H1 (cell line): ENCODE measurements at regions not wholly inside any gene's neighbourhood (a gene's known extent, or its start where the extent isn't known, plus 50 kb on each side); places are given as distances from the start of the nearest gene placed in this dataset.

Source experiments
- CTCF ChIA-PET: fragments of 300-600 bp; sonication (Branson Sonifier 250); formaldehyde crosslinking; loops from one replicate; lab custom pipeline; 2021; ENCODE audit not compliant: partially characterized antibody; lab: Charles Lee
- POLR2A ChIA-PET: fragments of 300-600 bp; sonication (Branson Sonifier 250); formaldehyde crosslinking; loops from one replicate; lab custom pipeline; 2021; ENCODE audit warnings: inconsistent platforms; ENCODE audit not compliant: partially characterized antibody; lab: Charles Lee
- DNase-seq, 2 experiments: peaks; one replicate each; pipeline versions ENCODE4 v3.0.0 to v3.0.0-alpha.2; 2010 to 2022; ENCODE audit warnings: low spot score in 2 of 2, low read depth in 1 of 2, mixed read lengths in 1 of 2
- FAIRE-seq: peaks from 2 replicates; lab custom pipeline; 2011; peaks lifted over from hg19 to GRCh38; lab: Jason Lieb, UNC
- H2AFZ ChIP-seq: 2 replicates; pipeline ENCODE4 v1.8.1; 2012; ENCODE audit warnings: low read length, inconsistent platforms
- H2AK5ac ChIP-seq: 2 replicates; pipeline ENCODE4 v1.6.1; 2013; ENCODE audit warnings: low read depth, low read length
- H2BK120ac ChIP-seq: replicated peaks from 2 replicates; pipeline ENCODE3; 2013; ENCODE audit warnings: low read depth, low read length, inconsistent platforms
- H2BK12ac ChIP-seq: 2 replicates; pipeline ENCODE4 v1.6.1; 2013; ENCODE audit warnings: low read depth, low read length
- H2BK15ac ChIP-seq: 2 replicates; pipeline ENCODE4 v1.6.1; 2013; ENCODE audit warnings: low read length
- H2BK20ac ChIP-seq: 2 replicates; pipeline ENCODE4 v1.6.1; 2013; ENCODE audit warnings: low read length
- H2BK5ac ChIP-seq: 2 replicates; pipeline ENCODE4 v1.6.1; 2013; ENCODE audit warnings: low read depth, low read length
- H3K14ac ChIP-seq: 2 replicates; pipeline ENCODE4 v1.6.1; 2013; ENCODE audit warnings: inconsistent platforms; ENCODE audit not compliant: insufficient read length
- H3K18ac ChIP-seq: 2 replicates; pipeline ENCODE4 v1.6.1; 2013; ENCODE audit warnings: low read length; ENCODE audit errors: extremely low read depth
- H3K23ac ChIP-seq: 2 replicates; pipeline ENCODE4 v1.6.1; 2013; ENCODE audit warnings: inconsistent platforms; ENCODE audit not compliant: insufficient read length
- H3K23me2 ChIP-seq: 2 replicates; pipeline ENCODE4 v1.6.1; 2013; ENCODE audit warnings: low read depth, low read length
- H3K27ac ChIP-seq: 2 replicates; pipeline ENCODE4 v1.6.1; 2011; ENCODE audit warnings: low read depth, low read length, inconsistent platforms
- H3K27me3 ChIP-seq, 4 experiments: replicated peaks in 1 of 4; 1 replicate in 1 of 4; 2 replicates in 3 of 4; pipeline versions ENCODE4 v1.6.1 to v1.8.1; 2011 to 2013; ENCODE audit warnings: low read length in 3 of 4, mild to moderate bottlenecking in 3 of 4, inconsistent platforms in 2 of 4, mixed read lengths in 2 of 4, moderate library complexity in 1 of 4; ENCODE audit not compliant: control insufficient read depth in 3 of 4, insufficient read depth in 3 of 4; ENCODE audit errors: extremely low read depth in 1 of 4
- H3K36me3 ChIP-seq, 4 experiments: 2 replicates each; pipeline versions ENCODE4 v1.6.1 to v1.8.1; 2011 to 2013; ENCODE audit warnings: mild to moderate bottlenecking in 4 of 4, low read length in 3 of 4, moderate library complexity in 2 of 4, control low read depth in 1 of 4, inconsistent platforms in 1 of 4; ENCODE audit not compliant: insufficient read depth in 4 of 4, control insufficient read depth in 2 of 4
- H3K4ac ChIP-seq: replicated peaks from 2 replicates; pipeline ENCODE3; 2013; ENCODE audit warnings: low read length, low read depth, mixed read lengths, inconsistent platforms; ENCODE audit not compliant: insufficient read length
- H3K4me1 ChIP-seq, 4 experiments: replicated peaks in 1 of 4; 1 replicate in 1 of 4; 2 replicates in 3 of 4; pipeline versions ENCODE4 v1.6.1 to v1.8.1; 2011 to 2013; ENCODE audit warnings: low read length in 3 of 4, inconsistent platforms in 2 of 4, mixed read lengths in 1 of 4; ENCODE audit not compliant: insufficient read depth in 4 of 4, control insufficient read depth in 3 of 4
- H3K4me2 ChIP-seq, 2 experiments: 2 replicates each; pipeline versions ENCODE4 v1.6.1 to v1.8.1; 2011 to 2013; ENCODE audit warnings: low read depth in 2 of 2, low read length in 2 of 2, control low read depth in 1 of 2, inconsistent platforms in 1 of 2, mild to moderate bottlenecking in 1 of 2; ENCODE audit not compliant: insufficient read depth in 1 of 2
- H3K4me3 ChIP-seq, 4 experiments: fragments of 200-600, 300-600 bp in 1 of 4; sonication (generic), shearing (Covaris generic), sonication (Bioruptor Twin) in 1 of 4; 2 replicates each; pipeline versions ENCODE4 v1.5.1 to v1.8.1; 2011 to 2016; ENCODE audit warnings: low read length in 4 of 4, low read depth in 3 of 4, control low read depth in 2 of 4, inconsistent platforms in 2 of 4, mild to moderate bottlenecking in 2 of 4, mixed read lengths in 1 of 4, moderate library complexity in 1 of 4; ENCODE audit not compliant: insufficient read depth in 2 of 4; ENCODE audit errors: extremely low read depth in 1 of 4
- H3K56ac ChIP-seq: replicated peaks from 2 replicates; pipeline ENCODE3; 2013; ENCODE audit warnings: low read depth, mild to moderate bottlenecking, mixed read lengths, low read length, inconsistent platforms; ENCODE audit not compliant: insufficient read length
- H3K79me1 ChIP-seq: 2 replicates; pipeline ENCODE4 v1.6.1; 2013; ENCODE audit warnings: low read depth, low read length, control low read depth
- H3K79me2 ChIP-seq, 2 experiments: 2 replicates each; pipeline versions ENCODE4 v1.6.1 to v1.8.1; 2012 to 2013; ENCODE audit warnings: low read length in 2 of 2, mild to moderate bottlenecking in 2 of 2, inconsistent platforms in 1 of 2; ENCODE audit not compliant: insufficient read depth in 2 of 2, control insufficient read depth in 1 of 2
- H3K9ac ChIP-seq, 4 experiments: replicated peaks in 1 of 4; 1 replicate in 1 of 4; 2 replicates in 3 of 4; pipeline versions ENCODE4 v1.6.1 to v1.8.1; 2011 to 2013; ENCODE audit warnings: low read depth in 3 of 4, low read length in 3 of 4, control low read depth in 2 of 4, mild to moderate bottlenecking in 2 of 4, moderate library complexity in 2 of 4, inconsistent platforms in 1 of 4; ENCODE audit errors: extremely low read depth in 1 of 4
- H3K9me3 ChIP-seq, 2 experiments: 2 replicates each; pipeline versions ENCODE4 v1.6.1 to v1.8.1; 2012 to 2013; ENCODE audit warnings: mild to moderate bottlenecking in 2 of 2, moderate library complexity in 2 of 2, control low read depth in 1 of 2, inconsistent platforms in 1 of 2, low read depth in 1 of 2, low read length in 1 of 2, mixed read lengths in 1 of 2; ENCODE audit not compliant: insufficient read depth in 2 of 2
- H4K20me1 ChIP-seq, 2 experiments: replicated peaks in 1 of 2; 2 replicates each; pipeline versions ENCODE3 to v1.8.1; 2011 to 2013; ENCODE audit warnings: inconsistent platforms in 2 of 2, low read length in 2 of 2, mild to moderate bottlenecking in 1 of 2; ENCODE audit not compliant: insufficient read depth in 2 of 2, control insufficient read depth in 1 of 2
- H4K5ac ChIP-seq: 2 replicates; pipeline ENCODE4 v1.6.1; 2013; ENCODE audit warnings: low read length, low read depth, mixed read lengths, inconsistent platforms; ENCODE audit not compliant: insufficient read length
- H4K8ac ChIP-seq: 2 replicates; pipeline ENCODE4 v1.8.0; 2013; ENCODE audit warnings: mild to moderate bottlenecking, moderate library complexity, low read length, inconsistent platforms; ENCODE audit not compliant: insufficient read depth; ENCODE audit errors: extremely low read depth
- H4K91ac ChIP-seq: replicated peaks from 2 replicates; pipeline ENCODE3; 2013; ENCODE audit warnings: low read length, mixed read lengths, inconsistent platforms; ENCODE audit not compliant: insufficient read length
- ASH2L ChIP-seq: fragments of 200-600, 300-600 bp; sonication (generic); IDR thresholded peaks from one replicate; pipeline ENCODE4 v1.7.1; 2017; ENCODE audit warnings: low read length
- BCL11A ChIP-seq, 2 experiments: IDR thresholded peaks; one replicate each; pipeline ENCODE4 v1.6.1; 2011; ENCODE audit warnings: low read depth in 2 of 2, low read length in 2 of 2, mild to moderate bottlenecking in 2 of 2
- CHD1 ChIP-seq: IDR thresholded peaks from 2 replicates; pipeline ENCODE4 v1.6.1; 2012; ENCODE audit warnings: low read depth, low read length, improper control_type of control experiment
- CHD2 ChIP-seq: IDR thresholded peaks from 2 replicates; pipeline ENCODE4 v1.6.1; 2012; ENCODE audit warnings: low read length, improper control_type of control experiment
- CREB1 ChIP-seq: IDR thresholded peaks from 2 replicates; pipeline ENCODE4 v1.6.1; 2012; ENCODE audit warnings: inconsistent platforms
- EZH2 ChIP-seq: fragments of 200-600 bp; sonication (generic); IDR thresholded peaks from 2 replicates; pipeline ENCODE4 v1.7.1; 2012; ENCODE audit warnings: low read depth, mild to moderate bottlenecking, moderate library complexity, low read length, inconsistent platforms; ENCODE audit not compliant: severe bottlenecking
- GABPA ChIP-seq: IDR thresholded peaks from 2 replicates; pipeline ENCODE4 v1.6.1; 2011; ENCODE audit warnings: mild to moderate bottlenecking, low read length, moderate library complexity, borderline replicate concordance; ENCODE audit not compliant: insufficient read depth
- JUND ChIP-seq: IDR thresholded peaks from 2 replicates; pipeline ENCODE4 v1.6.1; 2011; ENCODE audit warnings: mild to moderate bottlenecking, improper control_type of control experiment, low read length
- KDM1A ChIP-seq: fragments of 200-600, 300-600 bp; sonication (generic); IDR thresholded peaks from 2 replicates; pipeline ENCODE4 v1.7.1; 2016; ENCODE audit warnings: mild to moderate bottlenecking, low read length, borderline replicate concordance
- NANOG ChIP-seq: IDR thresholded peaks from 2 replicates; pipeline ENCODE4 v1.6.1; 2011; ENCODE audit warnings: low read length, low read depth, mild to moderate bottlenecking, inconsistent platforms; ENCODE audit not compliant: insufficient read depth, poor library complexity, severe bottlenecking
- NRF1 ChIP-seq: IDR thresholded peaks from 2 replicates; pipeline ENCODE4 v1.6.1; 2011; ENCODE audit warnings: mild to moderate bottlenecking, low read depth, low read length, improper control_type of control experiment
- SAP30 ChIP-seq: fragments of 300-600 bp; sonication (generic); IDR thresholded peaks from 2 replicates; pipeline ENCODE4 v1.7.1; 2012; ENCODE audit warnings: low read length, moderate library complexity, mild to moderate bottlenecking, inconsistent platforms; ENCODE audit not compliant: insufficient read depth, insufficient replicate concordance
- SIRT6 ChIP-seq: IDR thresholded peaks from one replicate; pipeline ENCODE4 v1.7.1; 2012; ENCODE audit warnings: low read length, inconsistent platforms
- SP4 ChIP-seq: IDR thresholded peaks from 2 replicates; pipeline ENCODE4 v1.6.1; 2012; ENCODE audit warnings: low read length, inconsistent platforms
- SUZ12 ChIP-seq: fragments of 200-600 bp; sonication (generic); IDR thresholded peaks from 2 replicates; pipeline ENCODE4 v1.6.1; 2012; ENCODE audit warnings: mild to moderate bottlenecking, inconsistent platforms, low read length, moderate library complexity, mixed read lengths
- WGBS, 2 experiments: shearing (Covaris generic) in 1 of 2; methylation state at CpG; one replicate each; pipeline versions ENCODE4 v1.1.6 to v1.1.7; 2013 to 2015; ENCODE audit warnings: low lambda C conversion rate in 2 of 2, mixed read lengths in 2 of 2, inconsistent platforms in 1 of 2, low coverage in 1 of 2, missing lambda C conversion rate in 1 of 2; ENCODE audit not compliant: insufficient replicate concordance in 2 of 2, insufficient coverage in 1 of 2, insufficient read length in 1 of 2; ENCODE audit errors: extremely low coverage in 1 of 2, missing lambda C conversion rate in 1 of 2; 5-methylcytosine and 5-hydroxymethylcytosine counted together

DNA sequence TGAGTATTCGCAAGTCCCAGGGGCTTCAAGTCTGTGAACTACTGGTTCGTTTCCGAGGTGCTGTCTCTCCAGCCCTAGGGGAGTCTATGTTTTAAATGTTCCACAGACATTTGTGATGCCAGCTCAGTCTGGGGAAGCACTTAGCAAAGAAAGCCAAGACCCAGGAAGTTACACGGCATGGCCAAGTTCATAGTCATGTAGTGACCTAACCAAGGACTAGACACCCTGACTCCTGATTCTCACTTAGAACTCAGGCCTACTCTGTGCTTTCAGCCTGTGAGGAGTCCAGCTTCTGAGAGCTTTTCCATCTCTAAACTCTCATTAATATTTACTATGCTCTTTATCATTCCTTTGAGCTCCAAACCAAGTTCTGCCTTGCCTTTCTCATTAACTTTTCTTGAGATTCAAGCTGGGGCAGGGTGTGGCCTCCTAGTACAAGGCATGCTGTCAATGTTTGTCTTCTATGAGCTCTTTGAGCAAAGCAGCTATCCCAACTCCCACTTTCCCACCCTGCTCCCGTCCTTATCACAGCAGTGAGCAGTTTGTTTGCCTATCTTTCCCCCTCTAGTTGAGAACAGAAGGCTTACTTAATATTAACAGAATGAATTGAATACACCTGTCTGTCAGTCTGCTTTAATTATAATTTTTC is 105.4 kb upstream of the FAM9C start:
- WGBS, 2 experiments, result 68% methylated on average over 5 of the region's 5 CpGs; no CpG with 5 or more reads in 1 of the 2 experiments
- Histone ChIP-seq H3K18ac (no peak overlapping the region), H2AFZ (no peak overlapping the region), H3K9me3 (peaks cover 14 to 33% of the 10 kb centered on the region in 2 experiments; a peak in 3 of 4 replicates), H2BK15ac (no peak overlapping the region), H3K4me2 (no peak overlapping the region), H2BK5ac (no peak overlapping the region), H4K5ac (no peak overlapping the region), H2AK5ac (no peak overlapping the region), H2BK120ac (no peak overlapping the region), H3K4me1 (peaks cover 2 to 5% (median 3%) of the 10 kb centered on the region in 4 experiments; a peak in 4 of 7 replicates), H3K9ac (no peak overlapping the region), H3K79me2 (no peaks in the 10 kb centered on the region), H3K23me2 (no peaks in the 10 kb centered on the region), H4K20me1 (no peaks in the 10 kb centered on the region), H3K4me3 (no peak overlapping the region), H3K14ac (no peak overlapping the region), H3K27me3 (no peaks in the 10 kb centered on the region), H3K79me1 (no peaks in the 10 kb centered on the region), H3K23ac (no peak overlapping the region), H3K27ac (no peak overlapping the region), H2BK12ac (no peak overlapping the region), H3K36me3 (peaks cover 0 to 5% (median 0%) of the 10 kb centered on the region in 4 experiments; a peak in 2 of 8 replicates), H3K56ac (no peak overlapping the region), H3K4ac (no peak overlapping the region), H4K8ac (no peak overlapping the region), H2BK20ac (no peak overlapping the region), H4K91ac (no peak overlapping the region)
- FAIRE-seq, result no peak
- ChIA-PET CTCF (no interaction called here), POLR2A (interaction anchor here (0.9 kb wide), 1 partner anchor 9 kb away, joined by 3 read pairs; no protein-coding TSS in a partner anchor)
- no peak for DNase-seq
- TF ChIP-seq GABPA, result no peak
- TF ChIP-seq SAP30, result no peak
- TF ChIP-seq CHD1, result no peak
- TF ChIP-seq NRF1, result no peak
- no peak for TF ChIP-seq CREB1
- TF ChIP-seq EZH2, result no peak
- TF ChIP-seq KDM1A, result no peak
- TF ChIP-seq ASH2L, result no peak
- no peak for TF ChIP-seq CHD2
- TF ChIP-seq SUZ12, result no peak
- no peak for TF ChIP-seq JUND
- TF ChIP-seq NANOG, result no peak
- no peak for TF ChIP-seq SIRT6
- no peak for TF ChIP-seq SP4
- TF ChIP-seq BCL11A (IDR thresholded peaks at IDR 0.05; ENCODE audit: low read depth in 2 of 2, low read length in 2 of 2), result no peak
